ENCODE measurements at regions not wholly inside any gene's neighbourhood (a gene's known extent, or its start where the extent isn't known, plus 50 kb on each side); places are given as distances from the start of the nearest gene placed in this dataset.
"Not testable (repeated sequence)": the region's sequence is repeated elsewhere in the genome, so short reads cannot be mapped to it uniquely, and the experiment has no call there.

DNA sequence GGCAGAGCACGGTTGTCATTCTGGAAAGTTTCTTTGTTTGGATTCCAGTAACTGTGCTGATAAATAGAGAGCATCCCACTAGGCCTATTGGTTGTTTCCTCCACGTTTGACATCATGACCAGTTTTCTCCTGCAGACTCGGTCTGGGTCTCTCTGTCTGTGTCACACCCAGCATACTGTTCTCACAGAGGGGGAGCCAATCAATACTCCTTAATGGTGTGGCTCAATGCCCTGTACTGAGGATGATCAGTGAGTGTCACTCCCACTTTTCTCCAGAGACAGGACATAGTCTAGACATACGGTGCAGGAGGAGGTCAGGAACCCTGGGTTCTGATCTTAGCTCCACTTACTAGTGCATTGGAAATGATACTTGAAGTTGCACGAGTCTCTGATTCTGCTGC is 88.2 kb upstream of the BLID start:
- DNase-seq (ENCODE audit: low spot score), result no peak

DNA sequence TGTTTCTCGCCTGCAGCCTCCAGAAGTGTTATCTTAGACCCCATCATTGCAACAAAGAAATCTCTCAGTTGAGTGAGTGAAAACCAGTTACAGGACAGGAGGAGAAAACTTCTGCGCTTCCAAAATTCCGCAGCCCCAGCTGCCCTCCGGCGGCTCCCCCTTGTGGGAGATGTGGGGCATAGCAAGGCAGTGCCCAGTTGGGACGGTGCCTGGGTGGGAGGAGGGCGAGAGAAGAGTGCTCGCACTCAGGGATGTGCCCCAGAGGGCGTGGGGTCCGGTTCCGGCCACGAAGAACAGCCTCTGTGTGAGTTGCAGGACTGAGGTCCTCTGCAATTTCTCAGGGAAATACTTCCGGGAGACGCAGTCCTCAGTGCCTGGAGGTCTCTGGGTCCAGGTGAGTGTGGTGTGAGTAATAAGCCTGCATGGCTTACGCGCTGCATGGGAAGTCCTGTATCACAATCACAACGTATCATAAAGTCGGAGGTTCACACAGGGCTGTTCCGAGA is 87.0 kb upstream of the BLID start:
- peak; percentile 92 for DNase-seq (ENCODE audit: low spot score)

DNA sequence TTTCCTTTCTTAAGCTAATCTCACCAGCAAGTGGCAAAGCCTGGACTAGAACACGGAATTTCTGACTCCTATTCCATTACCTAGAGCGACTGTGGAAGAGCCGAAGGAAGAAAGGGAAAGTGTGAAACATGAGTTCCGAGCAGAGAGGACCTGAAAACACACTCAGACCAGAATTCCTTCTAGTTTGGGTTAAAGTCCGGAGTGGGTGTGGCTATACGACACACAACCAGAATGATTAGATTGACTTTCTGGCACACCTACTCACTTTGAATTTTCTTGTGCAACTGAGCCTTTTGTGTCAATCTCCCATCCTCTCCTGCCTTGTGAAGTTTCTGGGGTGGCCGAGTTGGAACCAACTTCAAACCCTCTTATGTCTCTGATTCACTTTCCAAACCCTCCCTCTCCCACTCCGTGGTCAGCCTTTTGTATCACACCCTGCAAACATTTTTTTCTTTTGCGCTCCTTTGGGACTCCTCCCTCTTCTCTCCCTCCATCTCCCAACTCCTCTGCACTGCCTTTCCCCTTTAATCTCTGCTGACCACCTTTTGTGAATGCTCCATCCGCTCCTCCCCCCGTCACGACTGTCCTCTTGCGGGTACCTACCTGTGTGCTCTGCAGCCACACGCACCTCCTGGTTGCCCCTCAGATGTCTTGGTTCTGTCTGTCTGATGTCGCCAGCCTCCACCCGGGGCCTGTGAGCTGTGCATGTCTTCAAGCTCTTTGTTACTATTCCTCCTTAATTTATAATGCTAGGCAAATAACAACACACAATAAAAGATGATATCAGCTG is 86.3 kb upstream of the BLID start:
- no peak for DNase-seq (ENCODE audit: low spot score)

DNA sequence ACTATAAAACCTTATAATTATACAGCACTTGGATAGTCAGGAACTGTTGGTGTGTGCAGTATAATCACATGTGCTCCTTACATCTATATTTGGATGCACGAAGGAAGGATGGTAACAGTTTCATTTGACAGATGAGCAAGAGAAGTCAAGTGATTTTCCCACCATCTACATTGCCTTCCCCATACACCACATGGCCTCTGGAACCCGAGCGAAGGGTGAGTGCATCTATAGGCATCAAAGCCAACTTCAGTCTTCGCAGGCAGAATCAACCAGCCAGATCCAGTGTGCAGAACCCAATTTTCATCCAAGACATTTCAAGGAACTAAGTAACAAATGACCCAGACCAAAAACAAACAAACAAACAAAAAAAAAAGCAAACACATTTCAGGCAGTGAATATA is 85.1 kb upstream of the BLID start:
- DNase-seq (ENCODE audit: low spot score), result no peak

DNA sequence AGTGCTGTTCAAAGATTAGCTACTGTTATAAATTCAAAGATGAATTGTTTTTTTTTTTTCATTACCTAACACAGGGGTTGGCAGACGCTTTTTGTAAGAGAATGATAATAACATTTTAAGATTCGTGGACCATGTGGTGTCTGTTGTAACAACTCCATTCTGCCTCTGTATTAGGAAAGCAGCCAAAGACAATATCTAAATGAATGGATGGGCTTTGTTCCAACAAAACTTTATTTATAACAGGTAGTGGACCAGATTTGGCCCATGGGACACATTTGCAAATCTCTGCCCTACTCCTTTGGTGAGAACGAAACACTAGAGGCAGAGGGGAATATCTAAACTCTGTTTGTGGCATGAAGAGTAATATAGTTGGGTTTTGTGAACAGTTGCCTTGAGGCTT is 83.6 kb upstream of the BLID start:
- DNase-seq (ENCODE audit: low spot score), result no peak

DNA sequence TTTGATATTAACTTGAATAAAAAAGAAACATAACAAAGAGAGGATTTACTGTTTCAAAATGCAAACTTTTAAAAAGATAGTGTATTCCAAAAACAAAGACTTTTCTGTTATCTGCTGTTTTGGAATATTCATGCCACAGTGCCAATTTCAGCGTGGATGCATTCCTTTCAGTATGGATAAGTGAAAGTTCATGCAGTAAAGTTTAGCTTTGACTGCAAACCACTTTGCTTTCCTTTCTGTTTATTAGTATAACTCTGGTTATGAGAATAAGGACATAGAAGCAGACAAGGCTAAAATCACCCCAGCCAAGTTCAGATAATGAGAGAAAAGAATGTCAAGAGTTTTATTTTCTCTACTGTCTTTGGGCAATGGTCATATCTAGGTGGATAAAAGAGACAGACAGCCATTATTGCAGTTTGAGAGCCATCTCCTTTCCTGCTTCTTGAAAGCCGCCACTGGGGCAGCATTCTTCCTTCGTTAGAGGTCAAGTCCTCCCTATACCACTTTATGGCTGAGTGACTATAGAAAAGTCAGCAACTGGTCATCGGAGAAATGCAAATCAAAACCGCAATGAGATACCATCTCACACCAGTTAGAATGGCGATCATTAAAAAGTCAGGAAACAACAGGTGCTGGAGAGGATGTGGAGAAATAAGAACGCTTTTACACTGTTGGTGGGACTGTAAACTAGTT is 82.4 kb upstream of the BLID start:
- DNase-seq (ENCODE audit: low spot score), result no peak

DNA sequence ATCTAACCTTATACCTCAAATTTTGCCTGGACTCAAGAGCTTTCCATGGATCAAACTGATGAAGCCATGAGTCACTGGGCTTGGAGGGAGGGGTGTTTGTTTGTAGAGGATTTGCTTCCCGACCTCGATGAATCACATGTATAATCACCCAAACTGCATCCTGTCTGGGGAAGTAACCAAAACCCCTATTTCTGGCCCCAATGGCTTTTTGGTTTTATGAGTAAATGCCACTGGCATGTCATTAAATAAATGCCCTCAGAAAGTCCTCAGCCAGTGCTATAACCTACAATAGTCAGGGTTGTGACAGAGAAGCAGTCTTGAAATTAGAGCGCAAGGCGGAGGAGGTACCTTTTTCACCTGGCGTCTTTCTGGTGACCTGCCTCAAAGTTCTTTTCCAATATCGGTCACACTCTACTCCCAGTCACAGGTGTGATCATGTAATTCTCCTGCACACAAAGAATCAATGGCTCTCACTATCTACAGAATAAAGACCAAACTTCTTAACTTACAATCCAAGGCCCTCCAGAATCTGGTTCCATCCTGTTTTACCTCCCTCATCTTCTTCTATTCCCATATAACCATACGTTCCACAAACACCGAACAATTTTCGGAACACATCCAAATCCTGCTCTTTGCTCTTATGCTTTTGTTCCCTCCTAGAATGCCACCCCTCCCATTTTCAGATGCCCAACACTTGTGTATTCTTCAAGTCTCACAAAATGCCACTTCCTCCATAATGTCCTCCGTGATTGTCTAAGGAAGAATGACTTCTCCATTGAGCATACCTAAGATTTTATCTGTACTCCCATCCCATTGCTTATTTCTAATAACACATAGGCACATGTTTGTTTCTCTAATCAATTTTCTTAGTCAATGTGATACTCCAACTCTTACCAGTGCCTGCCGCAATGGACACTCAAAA is 81.3 kb upstream of the BLID start:
- DNase-seq (ENCODE audit: low spot score), result no peak

DNA sequence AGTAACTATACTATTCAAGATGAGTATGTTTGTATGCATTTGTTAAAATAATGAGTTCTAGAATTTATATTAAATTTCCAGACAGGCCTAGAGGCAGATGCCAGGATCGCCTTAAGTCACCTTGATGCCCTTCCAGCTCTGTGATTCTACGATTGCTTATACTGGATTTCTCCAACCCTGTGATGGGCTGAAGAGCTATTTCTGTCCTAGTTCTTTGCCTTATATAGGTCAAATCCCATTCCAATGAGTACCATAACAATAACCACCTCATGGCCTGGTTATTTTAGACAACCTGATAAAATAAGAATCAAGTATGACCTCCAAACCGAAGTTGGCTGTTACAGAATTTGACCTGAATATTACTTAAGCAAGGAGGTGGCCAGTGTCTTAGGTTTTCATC is 79.8 kb upstream of the BLID start:
- DNase-seq (ENCODE audit: low spot score), result no peak

DNA sequence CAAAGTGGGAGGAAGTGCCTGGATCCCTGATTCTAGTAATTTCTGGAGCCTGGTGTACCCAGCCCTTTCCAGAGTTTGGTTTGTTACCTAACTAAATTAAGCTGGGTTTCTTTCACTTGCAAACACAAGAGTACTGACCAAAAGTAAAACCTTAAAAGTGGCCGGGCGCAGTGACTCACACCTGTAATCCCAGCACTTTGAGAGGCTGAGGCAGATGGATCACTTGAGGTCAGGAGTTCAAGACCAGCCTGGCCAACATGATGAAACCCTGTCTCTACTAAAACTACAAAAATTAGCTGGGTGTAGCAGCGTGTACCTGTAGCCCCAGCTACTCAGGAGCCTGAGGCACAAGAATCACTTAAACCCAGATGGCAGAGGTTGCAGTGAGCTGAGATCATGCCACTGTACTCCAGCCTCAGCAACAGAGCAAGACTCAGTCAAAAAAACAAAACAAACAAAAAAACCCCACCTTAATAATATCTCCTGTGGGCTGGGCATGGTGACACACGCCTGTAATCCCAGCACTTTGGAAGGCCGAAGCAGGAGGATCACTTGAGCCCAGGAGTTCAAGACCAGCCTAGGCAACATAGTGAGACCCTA is 78.0 kb upstream of the BLID start:
- DNase-seq (ENCODE audit: low spot score), result not testable (repeated sequence)

DNA sequence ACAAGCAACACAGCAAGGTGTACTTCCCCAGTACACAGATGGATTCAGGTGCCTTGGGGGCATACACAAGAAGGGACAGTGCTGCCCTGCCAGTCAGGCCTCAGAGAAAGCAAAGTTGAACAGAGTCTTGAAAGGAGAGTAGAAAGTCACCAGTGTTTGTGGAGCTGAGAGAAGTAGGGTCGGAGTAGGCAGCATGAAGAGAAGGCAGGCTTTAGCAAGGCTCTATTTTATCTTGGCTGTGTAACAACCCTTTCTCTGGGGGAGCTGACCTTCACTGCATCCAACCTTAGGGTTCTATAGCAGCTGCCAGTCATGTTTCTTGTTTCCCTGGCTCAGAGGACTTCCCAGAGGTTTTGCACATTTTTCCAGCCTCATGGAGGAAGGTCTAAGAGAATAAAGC is 77.4 kb upstream of the BLID start:
- DNase-seq (ENCODE audit: low spot score), result no peak

DNA sequence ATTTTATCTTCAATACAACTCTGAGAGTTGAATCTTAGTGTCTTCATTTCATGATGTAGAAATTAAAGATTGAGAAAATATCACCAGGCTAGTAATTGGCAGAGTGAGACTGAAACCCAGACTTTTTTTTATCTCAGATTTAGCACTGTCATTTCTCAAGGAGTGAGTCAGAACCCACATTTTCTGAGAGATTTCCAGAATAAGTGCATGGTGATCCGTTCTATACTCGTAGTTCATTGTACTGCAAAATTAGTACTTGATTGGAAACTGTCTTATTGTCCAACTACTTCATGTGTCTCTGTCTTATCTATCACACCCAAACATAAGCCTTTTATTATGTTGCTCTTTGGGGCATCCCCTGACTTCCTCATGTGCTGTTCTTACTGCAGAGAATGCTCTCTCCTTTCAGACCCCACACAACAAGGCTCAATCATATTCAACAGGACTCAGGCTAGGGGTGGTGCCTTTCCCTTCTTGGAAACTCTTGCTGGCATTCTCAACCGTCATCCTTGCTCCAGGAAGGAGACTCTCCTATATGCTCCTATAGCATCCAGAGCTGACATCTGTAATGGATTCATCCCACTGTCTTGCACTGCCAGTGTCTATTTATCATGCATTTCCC is 76.7 kb upstream of the BLID start:
- no peak for DNase-seq (ENCODE audit: low spot score)

DNA sequence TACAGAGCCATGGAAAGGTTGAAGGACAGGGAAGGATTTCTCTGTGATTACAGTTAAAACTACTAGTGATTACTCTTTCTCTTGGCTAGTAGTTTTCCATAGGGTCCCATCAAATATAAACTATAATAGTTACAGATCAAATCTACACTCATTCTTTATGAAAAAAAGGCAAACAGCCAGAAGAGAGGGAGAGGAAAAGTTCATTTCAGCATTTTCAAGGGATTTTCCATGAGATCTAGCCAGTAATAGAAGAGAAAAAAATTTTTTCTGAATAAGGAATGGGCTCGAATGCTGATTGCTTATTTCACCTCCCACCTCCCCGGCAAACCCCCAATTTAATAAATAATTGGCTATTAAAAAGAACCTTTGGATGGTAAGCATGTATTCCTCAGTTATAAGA is 74.8 kb upstream of the BLID start:
- DNase-seq (ENCODE audit: low spot score), result no peak

DNA sequence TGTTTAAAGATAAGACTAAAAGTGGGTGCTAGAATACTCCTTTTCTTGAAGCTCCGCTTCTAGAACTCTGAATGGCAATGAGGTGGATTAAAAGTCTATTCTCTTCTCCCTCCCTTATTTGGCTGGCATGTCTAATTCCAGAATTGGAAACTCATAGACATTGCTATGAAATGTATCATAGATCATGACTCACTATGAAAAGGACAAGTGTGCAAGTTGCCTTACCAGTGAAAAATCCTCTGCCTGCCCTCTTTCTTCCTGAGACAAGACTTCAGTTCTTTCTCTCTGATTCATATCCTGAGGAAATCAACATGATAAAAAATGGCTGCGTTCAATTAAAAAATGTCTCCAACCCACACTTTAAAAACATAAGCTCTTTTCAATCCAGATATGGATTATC is 73.2 kb upstream of the BLID start:
- DNase-seq (ENCODE audit: low spot score), result no peak

DNA sequence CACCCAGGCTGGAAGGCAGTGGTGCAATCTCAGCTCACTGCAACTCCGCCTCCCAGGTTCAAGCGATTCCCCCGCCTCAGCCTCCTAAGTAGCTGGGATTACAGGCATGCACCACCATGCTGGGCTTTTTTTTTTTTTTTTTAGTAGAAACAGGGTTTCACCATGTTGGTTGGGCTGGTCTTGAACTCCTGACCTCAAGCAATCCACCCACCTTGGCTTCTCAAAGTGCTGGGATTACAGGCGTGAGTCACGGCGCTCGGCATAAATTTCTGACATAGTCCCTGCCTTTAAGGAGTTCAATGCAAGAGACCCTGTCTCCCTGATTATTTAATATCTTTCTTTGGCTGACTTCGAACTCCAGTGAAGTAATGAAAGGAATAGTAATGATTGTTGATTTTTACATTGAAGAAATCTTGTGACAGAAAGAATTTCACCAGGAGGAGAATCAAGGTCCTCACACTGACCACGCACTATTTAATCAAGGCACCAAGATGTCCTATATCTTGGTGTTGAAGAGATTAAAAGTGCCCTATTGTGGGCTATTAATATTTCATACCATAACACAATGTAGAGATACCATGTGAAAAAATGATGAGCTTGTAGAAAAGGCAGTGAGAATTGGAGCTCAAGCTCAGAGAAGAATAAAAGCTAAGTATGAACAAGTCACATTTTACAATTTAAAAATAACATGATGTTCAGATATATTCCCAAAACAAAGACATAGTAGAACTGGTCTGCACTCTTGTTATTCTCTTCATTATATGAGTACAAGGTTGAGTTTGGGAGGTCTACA is 71.6 kb upstream of the BLID start:
- DNase-seq (ENCODE audit: low spot score), result no peak

DNA sequence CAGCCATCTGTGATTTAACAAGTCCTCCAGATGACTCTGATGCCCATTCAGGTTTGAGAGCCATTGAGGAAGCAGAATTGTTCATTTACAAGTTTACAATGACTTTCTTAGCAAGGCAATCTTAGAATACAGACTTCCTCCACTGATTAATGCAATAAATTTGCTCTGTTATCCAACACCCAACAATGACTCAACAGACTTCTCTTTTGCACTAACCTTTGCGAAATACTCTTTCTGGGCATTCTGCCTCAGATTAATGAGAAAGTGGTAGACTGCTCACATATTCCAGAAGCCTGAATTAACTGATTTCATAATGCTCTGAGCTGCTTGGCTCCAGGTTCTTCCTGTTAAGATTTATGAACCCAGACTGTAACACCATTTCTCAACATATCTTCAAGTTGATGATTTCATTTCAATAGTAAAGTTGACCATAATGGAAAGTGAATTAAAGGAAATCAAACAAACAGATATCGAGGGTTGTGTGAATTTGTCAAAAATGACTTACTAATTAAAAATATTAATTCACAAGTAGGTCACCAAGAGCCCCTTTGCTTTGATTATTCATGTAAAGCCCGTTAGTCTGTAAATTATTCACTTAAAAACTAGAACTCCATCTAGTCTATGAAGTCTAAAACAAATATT is 70.5 kb upstream of the BLID start:
- DNase-seq (ENCODE audit: low spot score), result no peak

DNA sequence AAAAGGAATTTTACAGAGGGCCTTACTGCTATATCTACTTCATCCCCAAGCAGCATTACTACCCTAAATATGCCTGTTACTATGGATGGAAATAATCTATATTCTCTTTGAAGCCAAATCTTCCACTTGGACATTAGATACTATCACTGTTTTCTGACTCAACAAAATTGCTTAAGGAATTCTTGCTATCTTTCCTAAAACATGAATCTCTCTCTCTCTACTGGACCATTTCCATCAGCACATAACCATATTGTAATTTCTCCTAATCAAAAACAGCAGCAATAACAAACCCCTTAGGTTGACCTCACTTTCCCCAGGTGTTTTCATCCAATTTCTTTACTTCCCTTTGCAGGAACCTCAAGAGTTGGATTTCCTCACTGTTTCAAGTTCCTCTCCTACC is 67.9 kb upstream of the BLID start:
- DNase-seq (ENCODE audit: low spot score), result no peak

DNA sequence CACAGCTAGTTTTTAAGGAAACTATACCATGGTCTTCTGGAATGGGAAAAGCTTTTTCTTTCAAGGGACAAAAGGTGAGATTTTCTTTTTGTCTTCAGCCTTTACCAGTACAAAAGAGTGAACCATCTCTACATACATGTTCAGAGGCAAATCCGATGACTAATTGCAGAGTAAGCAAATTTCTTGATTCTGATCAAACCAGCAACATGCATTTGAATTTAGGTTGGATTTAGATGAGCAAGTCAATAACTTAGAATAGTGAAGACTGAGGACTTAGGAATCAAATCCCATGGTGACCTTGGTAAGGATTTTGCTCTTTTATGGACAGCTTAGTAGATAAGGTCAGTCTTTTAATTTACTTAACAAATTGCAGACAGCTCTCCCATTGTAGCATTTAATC is 65.9 kb upstream of the BLID start:
- DNase-seq (ENCODE audit: low spot score), result no peak

DNA sequence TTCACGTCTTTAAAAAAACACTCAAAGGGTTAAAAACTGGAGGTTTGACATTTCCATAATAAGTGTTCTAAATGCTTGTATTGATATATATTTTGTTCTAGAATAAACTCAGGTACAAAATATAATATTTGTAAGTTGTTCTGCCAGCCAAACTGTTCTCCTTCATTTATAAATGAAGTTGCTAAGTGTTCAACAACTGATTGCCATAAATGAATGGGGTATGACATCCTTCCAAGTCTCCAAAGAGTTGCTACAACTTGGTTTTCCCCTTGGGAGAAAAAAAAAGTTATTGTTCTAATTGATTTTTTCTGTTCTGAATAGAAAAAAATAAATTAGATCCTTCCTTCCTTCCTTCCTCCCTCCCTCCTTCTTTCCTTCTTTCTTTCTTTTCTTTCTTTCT is 65.4 kb upstream of the BLID start:
- no peak for DNase-seq (ENCODE audit: low spot score)

DNA sequence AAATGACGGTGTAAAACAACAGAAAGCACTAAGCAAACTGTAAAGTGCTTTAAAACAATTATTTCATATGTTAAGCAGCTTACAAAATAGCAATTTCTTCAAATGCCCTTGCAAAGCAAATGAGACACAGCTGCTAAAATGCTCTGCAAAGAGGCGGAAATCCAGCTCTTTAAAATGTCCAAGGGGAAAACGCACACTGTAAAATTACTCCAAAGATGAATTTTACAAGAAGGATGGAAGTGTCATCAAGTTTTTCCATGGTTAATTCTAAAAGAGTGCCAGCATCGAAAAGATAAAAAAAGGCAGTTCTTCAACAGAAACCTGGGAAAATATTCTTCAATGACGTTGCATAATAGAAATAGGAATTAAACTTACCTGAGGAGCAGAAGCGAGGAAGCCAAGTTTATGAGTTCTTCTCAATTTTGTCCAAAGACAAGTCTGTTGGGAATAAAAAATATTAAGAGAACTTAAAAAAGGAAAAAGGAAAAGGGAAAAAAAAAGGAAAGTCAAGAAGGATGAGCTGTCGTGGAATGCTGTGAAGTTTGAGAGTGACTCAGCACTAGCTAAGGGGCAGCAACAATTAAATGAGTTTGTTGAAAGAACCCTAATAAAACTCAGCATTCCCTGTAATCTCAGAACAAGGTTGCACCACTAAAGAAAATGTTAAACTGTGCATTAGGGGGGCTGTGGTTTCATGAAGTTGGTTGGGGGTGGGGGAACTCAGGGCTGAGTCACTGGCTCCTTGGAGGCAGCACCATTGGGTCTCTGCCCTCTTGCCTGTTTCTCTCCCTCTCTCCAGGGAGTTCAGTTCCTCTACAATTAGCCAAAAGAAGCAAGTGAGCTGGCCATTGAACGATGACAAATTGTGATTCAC is 64.2 kb upstream of the BLID start:
- DNase-seq (ENCODE audit: low spot score), result no peak

All from mesenteric fat pad (tissue), 1 donor.